ENCODE measurements at regions not wholly inside any gene's neighbourhood (a gene's known extent, or its start where the extent isn't known, plus 50 kb on each side); places are given as distances from the start of the nearest gene placed in this dataset.

DNA sequence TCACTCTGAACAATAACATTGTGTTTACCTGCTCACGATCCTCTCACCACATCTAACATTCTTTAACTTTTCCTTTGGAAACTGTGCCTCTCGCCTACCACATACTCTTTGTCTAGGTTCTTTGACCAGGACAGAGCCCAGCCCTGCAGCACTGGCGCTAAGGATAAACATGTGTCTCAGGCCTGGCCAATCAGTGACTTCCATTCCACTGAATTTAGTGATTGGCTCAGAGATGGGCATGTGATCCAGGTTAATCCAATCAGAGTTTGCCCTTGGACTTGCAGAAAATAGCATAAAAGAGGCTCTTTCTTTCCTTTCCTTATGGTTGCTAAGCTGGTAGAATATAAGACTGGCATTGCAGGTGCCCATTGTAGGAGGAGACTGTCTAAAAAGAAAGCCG, 605.7 kb downstream of the MATN1 start:
- TF ChIP-seq REST (IDR thresholded peaks at IDR 0.05; ENCODE audit: borderline replicate concordance in 1 of 2, low read depth in 1 of 2, low read length in 2 of 2): no peak
- no peak for TF ChIP-seq GABPA (IDR thresholded peaks at IDR 0.05; ENCODE audit: low read depth, low read length)
- no peak for TF ChIP-seq GABPA (CRISPR knock-in tag; IDR thresholded peaks at IDR 0.05; ENCODE audit: low read depth)
- TF ChIP-seq RAD51 (IDR thresholded peaks at IDR 0.05; ENCODE audit: borderline replicate concordance): no peak
- no peak for TF ChIP-seq JDP2 (CRISPR knock-in tag; IDR thresholded peaks at IDR 0.05; ENCODE audit: borderline replicate concordance)
- no peak for TF ChIP-seq SIN3A (IDR thresholded peaks at IDR 0.05; ENCODE audit: borderline replicate concordance, low read depth, low read length)
- TF ChIP-seq, protein P1, sequence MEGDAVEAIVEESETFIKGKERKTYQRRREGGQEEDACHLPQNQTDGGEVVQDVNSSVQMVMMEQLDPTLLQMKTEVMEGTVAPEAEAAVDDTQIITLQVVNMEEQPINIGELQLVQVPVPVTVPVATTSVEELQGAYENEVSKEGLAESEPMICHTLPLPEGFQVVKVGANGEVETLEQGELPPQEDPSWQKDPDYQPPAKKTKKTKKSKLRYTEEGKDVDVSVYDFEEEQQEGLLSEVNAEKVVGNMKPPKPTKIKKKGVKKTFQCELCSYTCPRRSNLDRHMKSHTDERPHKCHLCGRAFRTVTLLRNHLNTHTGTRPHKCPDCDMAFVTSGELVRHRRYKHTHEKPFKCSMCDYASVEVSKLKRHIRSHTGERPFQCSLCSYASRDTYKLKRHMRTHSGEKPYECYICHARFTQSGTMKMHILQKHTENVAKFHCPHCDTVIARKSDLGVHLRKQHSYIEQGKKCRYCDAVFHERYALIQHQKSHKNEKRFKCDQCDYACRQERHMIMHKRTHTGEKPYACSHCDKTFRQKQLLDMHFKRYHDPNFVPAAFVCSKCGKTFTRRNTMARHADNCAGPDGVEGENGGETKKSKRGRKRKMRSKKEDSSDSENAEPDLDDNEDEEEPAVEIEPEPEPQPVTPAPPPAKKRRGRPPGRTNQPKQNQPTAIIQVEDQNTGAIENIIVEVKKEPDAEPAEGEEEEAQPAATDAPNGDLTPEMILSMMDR (CRISPR knock-in tag; IDR thresholded peaks at IDR 0.05): no peak
- no peak for TF ChIP-seq SAFB2 (CRISPR knock-in tag; IDR thresholded peaks at IDR 0.05; ENCODE audit: borderline replicate concordance, low read depth)
- no peak for TF ChIP-seq SRF (IDR thresholded peaks at IDR 0.05; ENCODE audit: low read depth, low read length)
- no peak for TF ChIP-seq ZBTB40 (IDR thresholded peaks at IDR 0.05)
- TF ChIP-seq ZBTB40 (CRISPR knock-in tag; IDR thresholded peaks at IDR 0.05): no peak
- TF ChIP-seq KLF13 (CRISPR knock-in tag; IDR thresholded peaks at IDR 0.05): no peak
- TF ChIP-seq, protein P2, sequence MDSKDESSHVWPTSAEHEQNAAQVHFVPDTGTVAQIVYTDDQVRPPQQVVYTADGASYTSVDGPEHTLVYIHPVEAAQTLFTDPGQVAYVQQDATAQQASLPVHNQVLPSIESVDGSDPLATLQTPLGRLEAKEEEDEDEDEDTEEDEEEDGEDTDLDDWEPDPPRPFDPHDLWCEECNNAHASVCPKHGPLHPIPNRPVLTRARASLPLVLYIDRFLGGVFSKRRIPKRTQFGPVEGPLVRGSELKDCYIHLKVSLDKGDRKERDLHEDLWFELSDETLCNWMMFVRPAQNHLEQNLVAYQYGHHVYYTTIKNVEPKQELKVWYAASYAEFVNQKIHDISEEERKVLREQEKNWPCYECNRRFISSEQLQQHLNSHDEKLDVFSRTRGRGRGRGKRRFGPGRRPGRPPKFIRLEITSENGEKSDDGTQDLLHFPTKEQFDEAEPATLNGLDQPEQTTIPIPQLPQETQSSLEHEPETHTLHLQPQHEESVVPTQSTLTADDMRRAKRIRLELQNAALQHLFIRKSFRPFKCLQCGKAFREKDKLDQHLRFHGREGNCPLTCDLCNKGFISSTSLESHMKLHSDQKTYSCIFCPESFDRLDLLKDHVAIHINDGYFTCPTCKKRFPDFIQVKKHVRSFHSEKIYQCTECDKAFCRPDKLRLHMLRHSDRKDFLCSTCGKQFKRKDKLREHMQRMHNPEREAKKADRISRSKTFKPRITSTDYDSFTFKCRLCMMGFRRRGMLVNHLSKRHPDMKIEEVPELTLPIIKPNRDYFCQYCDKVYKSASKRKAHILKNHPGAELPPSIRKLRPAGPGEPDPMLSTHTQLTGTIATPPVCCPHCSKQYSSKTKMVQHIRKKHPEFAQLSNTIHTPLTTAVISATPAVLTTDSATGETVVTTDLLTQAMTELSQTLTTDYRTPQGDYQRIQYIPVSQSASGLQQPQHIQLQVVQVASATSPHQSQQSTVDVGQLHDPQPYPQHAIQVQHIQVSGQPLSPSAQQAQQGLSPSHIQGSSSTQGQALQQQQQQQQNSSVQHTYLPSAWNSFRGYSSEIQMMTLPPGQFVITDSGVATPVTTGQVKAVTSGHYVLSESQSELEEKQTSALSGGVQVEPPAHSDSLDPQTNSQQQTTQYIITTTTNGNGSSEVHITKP (CRISPR knock-in tag; IDR thresholded peaks at IDR 0.05; ENCODE audit: low read depth): no peak
- TF ChIP-seq EZH2 (conservative IDR thresholded peaks at IDR 0.05; ENCODE audit: low read depth, low read length): no peak
- no peak for TF ChIP-seq POLR2AphosphoS2 (IDR thresholded peaks at IDR 0.05; ENCODE audit: low read depth, low read length)
- TF ChIP-seq MTA1 (CRISPR knock-in tag; IDR thresholded peaks at IDR 0.05; ENCODE audit: borderline replicate concordance): no peak
